ENCODE measurements at regions not wholly inside any gene's neighbourhood (a gene's known extent, or its start where the extent isn't known, plus 50 kb on each side); places are given as distances from the start of the nearest gene placed in this dataset.

- in situ Hi-C loops (cut with MboI; ENCODE audit: low sequenced_read_pairs) (no loop called here), dilution Hi-C loops (cut with HindIII; ENCODE audit: low sequenced_read_pairs, unreplicated experiment) (no loop called here), intact Hi-C loops (cut with micrococcal nuclease) (no loop called here)
- H3K4me2 ChIP-seq (ENCODE audit: low read depth, low read length): no peak overlapping the region
- H3K56ac ChIP-seq (ENCODE audit: extremely low read depth, insufficient read depth, low read length): no peak overlapping the region
- H3K14ac ChIP-seq (replicated peaks; ENCODE audit: low read depth, low read length): no peak overlapping the region
- no peak overlapping the region for H3K4ac ChIP-seq (ENCODE audit: low read depth, low read length)
- no peak overlapping the region for H4K91ac ChIP-seq (ENCODE audit: insufficient read depth, low read depth, low read length)
- TF ChIP-seq, protein P1, sequence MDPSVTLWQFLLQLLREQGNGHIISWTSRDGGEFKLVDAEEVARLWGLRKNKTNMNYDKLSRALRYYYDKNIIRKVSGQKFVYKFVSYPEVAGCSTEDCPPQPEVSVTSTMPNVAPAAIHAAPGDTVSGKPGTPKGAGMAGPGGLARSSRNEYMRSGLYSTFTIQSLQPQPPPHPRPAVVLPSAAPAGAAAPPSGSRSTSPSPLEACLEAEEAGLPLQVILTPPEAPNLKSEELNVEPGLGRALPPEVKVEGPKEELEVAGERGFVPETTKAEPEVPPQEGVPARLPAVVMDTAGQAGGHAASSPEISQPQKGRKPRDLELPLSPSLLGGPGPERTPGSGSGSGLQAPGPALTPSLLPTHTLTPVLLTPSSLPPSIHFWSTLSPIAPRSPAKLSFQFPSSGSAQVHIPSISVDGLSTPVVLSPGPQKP (IDR thresholded peaks at IDR 0.05; ENCODE audit: borderline replicate concordance, low read depth, low read length): no peak
- TF ChIP-seq CTCF (conservative IDR thresholded peaks at IDR 0.05; ENCODE audit: low read depth, low read length): no peak
- no peak for TF ChIP-seq MAZ (IDR thresholded peaks at IDR 0.05; ENCODE audit: borderline replicate concordance, low read depth, low read length)
- TF ChIP-seq RAD21 (IDR thresholded peaks at IDR 0.05; ENCODE audit: low read length): no peak
- no peak for TF ChIP-seq BHLHE40 (IDR thresholded peaks at IDR 0.05; ENCODE audit: low read depth, low read length)
- no peak for TF ChIP-seq MAFK (IDR thresholded peaks at IDR 0.05; ENCODE audit: low read depth, low read length)
- TF ChIP-seq FOS (IDR thresholded peaks at IDR 0.05; ENCODE audit: low read depth, low read length): no peak
- TF ChIP-seq MXI1 (IDR thresholded peaks at IDR 0.05; ENCODE audit: borderline replicate concordance, low read depth, low read length): no peak
- no peak for TF ChIP-seq SMC3 (IDR thresholded peaks at IDR 0.05; ENCODE audit: low read depth, low read length)
- TF ChIP-seq CHD1 (IDR thresholded peaks at IDR 0.05; ENCODE audit: low read depth, low read length): no peak
- no peak for TF ChIP-seq RFX5 (IDR thresholded peaks at IDR 0.05; ENCODE audit: low read depth, low read length)
- no peak overlapping the region for H2BK5ac ChIP-seq (ENCODE audit: low read depth, low read length, poor library complexity, severe bottlenecking)
- H2BK20ac ChIP-seq (ENCODE audit: low read depth, low read length): no peak overlapping the region
- H3K27ac ChIP-seq (ENCODE audit: insufficient read depth, low read length): no peak overlapping the region
- H3K36me3 ChIP-seq (ENCODE audit: control insufficient read depth, insufficient read depth, low read length): no peaks in the 10 kb centered on the region
- no peak overlapping the region for H3K4me3 ChIP-seq (ENCODE audit: insufficient read depth, low read depth, low read length)
- no peak overlapping the region for H3K9ac ChIP-seq (ENCODE audit: low read depth, low read length)
- ATAC-seq (ENCODE audit: low read depth) (no peak), DNase-seq (peak; percentile 57)
- WGBS, 2 experiments (ENCODE audit: extremely low coverage in 2 of 2, insufficient read length in 1 of 2): no CpG with 5 or more reads among the region's 2 CpGs
- no peaks in the 10 kb centered on the region for H3K79me1 ChIP-seq (ENCODE audit: low read depth in 1 of 2, low read length in 2 of 2)
- H4K8ac ChIP-seq (ENCODE audit: low read depth in 2 of 2, low read length in 2 of 2): no peak overlapping the region
- H2BK120ac ChIP-seq (ENCODE audit: low read depth, low read length): no peak overlapping the region
- no peaks in the 10 kb centered on the region for H3K9me3 ChIP-seq (ENCODE audit: control insufficient read depth, insufficient read depth, low read length)
- H2AK9ac ChIP-seq (replicated peaks; ENCODE audit: low read depth, low read length, poor library complexity): no peak overlapping the region
- ChIA-PET CTCF (interaction anchor here (0.6 kb wide), 1 partner anchor 81 kb away, joined by 3 read pairs; no protein-coding TSS in a partner anchor), POLR2A (ENCODE audit: unreplicated experiment) (no interaction called here)
- H3K4me1 ChIP-seq (ENCODE audit: control insufficient read depth, insufficient read depth, low read length): no peaks in the 10 kb centered on the region
- no peaks in the 10 kb centered on the region for H4K20me1 ChIP-seq (ENCODE audit: insufficient read depth, low read length)
- no peaks in the 10 kb centered on the region for H3K9me1 ChIP-seq (ENCODE audit: insufficient read depth, low read length)
- H2AFZ ChIP-seq (replicated peaks; ENCODE audit: low read length, poor library complexity): no peak overlapping the region
- no peak overlapping the region for H3K18ac ChIP-seq (ENCODE audit: low read depth, low read length)
- H3K27me3 ChIP-seq (ENCODE audit: control insufficient read depth, insufficient read depth, low read length): no peaks in the 10 kb centered on the region
- no peak overlapping the region for H2AK5ac ChIP-seq (ENCODE audit: low read depth, low read length)
- no peak overlapping the region for H4K5ac ChIP-seq (ENCODE audit: low read depth, low read length)
- H2BK15ac ChIP-seq (ENCODE audit: low read depth, low read length): no peak overlapping the region
- H3K23ac ChIP-seq (ENCODE audit: low read depth, low read length): no peak overlapping the region
- no TSS peak for BruUV-seq (replicated peaks)
Observed at GRCh38 chr18:57863706-57864105, 60.6 kb upstream of the ATP8B1 start.

All from IMR-90 (cell line).